Heart right ventricle (tissue), 16 donors: ENCODE measurements at regions not wholly inside any gene's neighbourhood (a gene's known extent, or its start where the extent isn't known, plus 50 kb on each side); places are given as distances from the start of the nearest gene placed in this dataset.

ENCODE experiments used
- ATAC-seq, 8 donors: fragments of 200-7000 bp; cut with Tn5 transposase; one replicate each; pipeline ENCODE4 v1.9.1; 2020; ENCODE audit warnings: mild to moderate bottlenecking in 8 of 8, moderate library complexity in 8 of 8, moderate number of reproducible peaks in 1 of 8
- DNase-seq, 2 donors: peaks; one replicate each; pipeline ENCODE4 v3.0.0-alpha.2; 2020
- H3K27ac ChIP-seq, 10 donors: fragments of 200-600 bp; sonication (generic) in 2 of 10; one replicate each; pipeline versions ENCODE4 v1.5.0 to v1.8.0; 2020 to 2022; ENCODE audit warnings: mild to moderate bottlenecking in 3 of 10
- H3K27me3 ChIP-seq, 7 donors: fragments of 200-600 bp; one replicate each; pipeline ENCODE4 v1.8.0; 2021 to 2022; ENCODE audit warnings: mild to moderate bottlenecking in 2 of 7
- H3K36me3 ChIP-seq, 9 donors: fragments of 200-600 bp; sonication (generic) in 1 of 9; one replicate each; pipeline versions ENCODE4 v1.5.0 to v1.8.0; 2020 to 2022; ENCODE audit warnings: mild to moderate bottlenecking in 2 of 9
- H3K4me1 ChIP-seq, 9 donors: fragments of 200-600 bp; sonication (generic) in 1 of 9; one replicate each; pipeline versions ENCODE4 v1.5.0 to v1.8.0; 2020 to 2022; ENCODE audit warnings: mild to moderate bottlenecking in 4 of 9
- H3K4me3 ChIP-seq, 10 donors: fragments of 200-600 bp; sonication (generic) in 2 of 10; one replicate each; pipeline versions ENCODE4 v1.5.0 to v1.8.0; 2020 to 2022; ENCODE audit warnings: mild to moderate bottlenecking in 7 of 10, moderate library complexity in 2 of 10
- H3K9me3 ChIP-seq, 11 donors: fragments of 200-600 bp in 10 of 11; sonication (generic) in 2 of 11; one replicate each; pipeline versions ENCODE4 v1.5.0 to v1.8.0; 2013 to 2022; ENCODE audit warnings: mild to moderate bottlenecking in 2 of 11, control low read depth in 1 of 11, moderate library complexity in 1 of 11
- CTCF ChIP-seq, 9 donors: fragments of 200-600 bp; sonication (generic) in 2 of 9; IDR thresholded peaks; one replicate each; pipeline versions ENCODE4 v1.5.0 to v1.8.0; 2021 to 2022; ENCODE audit warnings: antibody characterized with exemption in 9 of 9, mild to moderate bottlenecking in 5 of 9, moderate library complexity in 1 of 9
- WGBS, 2 donors: extraction: QIAGEN DNeasy Blood & Tissue Kit; methylation state at CpG; one replicate each; pipeline ENCODE4 v1.1.7; 2013; ENCODE audit warnings: inconsistent platforms in 1 of 2; 5-methylcytosine and 5-hydroxymethylcytosine counted together
- intact Hi-C, 10 donors: fragments of 100-400 bp; cut with DNase I; formaldehyde crosslinking; loops; one replicate each; pipeline versions ENCODE4 v1.11.1 to v1.14.2; 2022
- donor health status: Arrhythmogenic right ventricular cardiomyopathy.
- donor health status: ischemic (EF 13 %, LVEDD 7.1; RV severe dilation, severe dysfunction).
- donor health status: healthy with polysubstance abuse.
- donor health status: DM: no; HTN: yes; CAD: no.
- donor health status: DM: no; HTN: no; CAD: no.
- donor health status: ischemic (EF 25% LVEDD 6.9; RV normal size, moderate dysfunction).
- donor health status: ischemic (EF 25% LVEDD 5.7; RV mildly dilated, moderate dysfunction).
- donor health status: healthy.
- donor health status: DM: yes; HTN: yes; CAD: no.
- donor health status: Ischemic cardiomyopathy.
- donor health status: ischemic (EF 35%, LVEDD 5.7; RV mildly dilated, moderate dysfunction).
- donor health status: nonischemic (EF 11% LVEDD 7.7; RV severe dilation, severe dysfunction).
- donor health status: DM: yes; HTN: yes; CAD: no.
- donor health status: PGD.
- donor health status: ischemic (EF 29% LVEDD 5.4; RV normal size, mild dysfunction).
- donor health status: nonischemic (EF 23%, LVEDD 6.1; RV moderate dilation, normal function).

GRCh38 chr14:87847216-87847755, 145.7 kb downstream of the GALC start:
- peak in 2 of 8 donors; percentile 15 to 27 for ATAC-seq
- no peak overlapping the region for H3K4me3 ChIP-seq
- intact Hi-C loops, result no loop called here
- peaks cover 0 to 11% (median 0%) of the 10 kb centered on the region in 9 donors for H3K4me1 ChIP-seq
- DNase-seq, result no peak
- H3K9me3 ChIP-seq, result peaks cover 0 to 2% (median 0%) of the 10 kb centered on the region in 11 donors
- no peak for TF ChIP-seq CTCF (IDR thresholded peaks at IDR 0.05)
- no peaks in the 10 kb centered on the region for H3K27me3 ChIP-seq
- no peaks in the 10 kb centered on the region for H3K36me3 ChIP-seq
- H3K27ac ChIP-seq, result no peak overlapping the region
- WGBS, 2 donors, result 54 to 56% methylated on average over 4 of the region's 4 CpGs

GRCh38 chr14:87840906-87841305, 152.1 kb downstream of the GALC start:
- 74 to 76% methylated on average over 2 of the region's 2 CpGs for WGBS, 2 donors

GRCh38 chr14:87838931-87839330, 154.1 kb downstream of the GALC start:
- Histone ChIP-seq H3K4me3 (no peak overlapping the region), H3K27ac (no peak overlapping the region), H3K4me1 (no peaks in the 10 kb centered on the region), H3K27me3 (no peaks in the 10 kb centered on the region), H3K9me3 (no peaks in the 10 kb centered on the region), H3K36me3 (no peaks in the 10 kb centered on the region)
- intact Hi-C loops, result no loop called here
- ATAC-seq (no peak), DNase-seq (no peak)
- TF ChIP-seq CTCF (IDR thresholded peaks at IDR 0.05), result no peak
- WGBS, 2 donors, result 60 to 67% methylated on average over 2 of the region's 2 CpGs

More at GRCh38 chr14:87840906-87841305, 152.1 kb downstream of the GALC start:
- Histone ChIP-seq H3K4me1 (no peaks in the 10 kb centered on the region), H3K36me3 (no peaks in the 10 kb centered on the region), H3K9me3 (no peaks in the 10 kb centered on the region), H3K27me3 (no peaks in the 10 kb centered on the region), H3K27ac (no peak overlapping the region), H3K4me3 (no peak overlapping the region)
- intact Hi-C loops, result no loop called here
- ATAC-seq (no peak), DNase-seq (no peak)
- TF ChIP-seq CTCF (IDR thresholded peaks at IDR 0.05), result no peak

GRCh38 chr14:87837296-87837695, 155.7 kb downstream of the GALC start:
- intact Hi-C loops, result no loop called here
- no peak for DNase-seq
- Histone ChIP-seq H3K9me3 (no peaks in the 10 kb centered on the region), H3K4me1 (no peaks in the 10 kb centered on the region), H3K36me3 (no peaks in the 10 kb centered on the region), H3K27ac (no peak overlapping the region), H3K4me3 (no peak overlapping the region), H3K27me3 (no peaks in the 10 kb centered on the region)
- no peak for ATAC-seq
- no peak for TF ChIP-seq CTCF (IDR thresholded peaks at IDR 0.05)
- 74 to 91% methylated on average over 1 of the region's 1 CpG for WGBS, 2 donors
